ENCODE measurements at regions not wholly inside any gene's neighbourhood (a gene's known extent, or its start where the extent isn't known, plus 50 kb on each side); places are given as distances from the start of the nearest gene placed in this dataset.

- DNase-seq (ENCODE audit: low read depth): no peak
- TF ChIP-seq CTCF (IDR thresholded peaks at IDR 0.05; ENCODE audit: insufficient read depth, low read length): no peak
- no peak overlapping the region for H3K4me3 ChIP-seq (ENCODE audit: low read depth, low read length)
Measured at GRCh38 chr10:62577076-62577475, 202.9 kb downstream of the ZNF365 start.

- DNase-seq (ENCODE audit: low read depth): peak; percentile 72
- no peak for TF ChIP-seq CTCF (IDR thresholded peaks at IDR 0.05; ENCODE audit: insufficient read depth, low read length)
- H3K4me3 ChIP-seq (ENCODE audit: low read depth, low read length): no peak overlapping the region
Measured at GRCh38 chr10:62577666-62578291, 203.6 kb downstream of the ZNF365 start.

GRCh38 chr10:62578301-62578700 is 204.1 kb downstream of the ZNF365 start:
- no peak for TF ChIP-seq CTCF (IDR thresholded peaks at IDR 0.05; ENCODE audit: insufficient read depth, low read length)
- DNase-seq (ENCODE audit: low read depth): no peak
- H3K4me3 ChIP-seq (ENCODE audit: low read depth, low read length): no peak overlapping the region

- DNase-seq (ENCODE audit: low read depth): no peak
- no peak overlapping the region for H3K4me3 ChIP-seq (ENCODE audit: low read depth, low read length)
- TF ChIP-seq CTCF (IDR thresholded peaks at IDR 0.05; ENCODE audit: insufficient read depth, low read length): no peak
Measured at GRCh38 chr10:62578916-62579315, 204.7 kb downstream of the ZNF365 start.

GRCh38 chr10:62580396-62580795 is 206.2 kb downstream of the ZNF365 start:
- DNase-seq (ENCODE audit: low read depth): no peak
- H3K4me3 ChIP-seq (ENCODE audit: low read depth, low read length): no peak overlapping the region
- TF ChIP-seq CTCF (IDR thresholded peaks at IDR 0.05; ENCODE audit: insufficient read depth, low read length): no peak

- no peak for DNase-seq (ENCODE audit: low read depth)
- no peak for TF ChIP-seq CTCF (IDR thresholded peaks at IDR 0.05; ENCODE audit: insufficient read depth, low read length)
- no peak overlapping the region for H3K4me3 ChIP-seq (ENCODE audit: low read depth, low read length)
Measured at GRCh38 chr10:62581351-62581750, 207.2 kb downstream of the ZNF365 start.

- DNase-seq (ENCODE audit: low read depth): peak; percentile 73
- no peak for TF ChIP-seq CTCF (IDR thresholded peaks at IDR 0.05; ENCODE audit: insufficient read depth, low read length)
- no peak overlapping the region for H3K4me3 ChIP-seq (ENCODE audit: low read depth, low read length)
Measured at GRCh38 chr10:62582101-62582705, 208.0 kb downstream of the ZNF365 start.
